Bronchial epithelial cell (primary cell): ENCODE measurements at regions not wholly inside any gene's neighbourhood (a gene's known extent, or its start where the extent isn't known, plus 50 kb on each side); places are given as distances from the start of the nearest gene placed in this dataset.
"Not testable (repeated sequence)": the region's sequence is repeated elsewhere in the genome, so short reads cannot be mapped to it uniquely, and the experiment has no call there.

ENCODE experiments used
- DNase-seq: peaks from one replicate; pipeline ENCODE4 v3.0.0-alpha.2; 2010; ENCODE audit warnings: low read depth
- FAIRE-seq: peaks from 2 replicates; lab custom pipeline; 2011; peaks lifted over from hg19 to GRCh38; lab: Jason Lieb, UNC
- H3K27me3 ChIP-seq: 2 replicates; pipeline ENCODE4 v1.5.1; 2011; ENCODE audit warnings: low read length; ENCODE audit not compliant: control insufficient read depth, insufficient read depth
- H3K36me3 ChIP-seq: 2 replicates; pipeline ENCODE4 v1.5.1; 2011; ENCODE audit warnings: low read length; ENCODE audit not compliant: control insufficient read depth, insufficient read depth
- H3K4me3 ChIP-seq: 2 replicates; pipeline ENCODE4 v1.5.1; 2011; ENCODE audit warnings: mild to moderate bottlenecking, low read depth, low read length, control low read depth
- TF ChIP-seq, protein P1 (sequence below): IDR thresholded peaks from 2 replicates; pipeline ENCODE4 v1.5.1; 2011; ENCODE audit warnings: mild to moderate bottlenecking, moderate library complexity, low read length, control low read depth, inconsistent platforms; ENCODE audit not compliant: insufficient read depth, severe bottlenecking

DNA sequence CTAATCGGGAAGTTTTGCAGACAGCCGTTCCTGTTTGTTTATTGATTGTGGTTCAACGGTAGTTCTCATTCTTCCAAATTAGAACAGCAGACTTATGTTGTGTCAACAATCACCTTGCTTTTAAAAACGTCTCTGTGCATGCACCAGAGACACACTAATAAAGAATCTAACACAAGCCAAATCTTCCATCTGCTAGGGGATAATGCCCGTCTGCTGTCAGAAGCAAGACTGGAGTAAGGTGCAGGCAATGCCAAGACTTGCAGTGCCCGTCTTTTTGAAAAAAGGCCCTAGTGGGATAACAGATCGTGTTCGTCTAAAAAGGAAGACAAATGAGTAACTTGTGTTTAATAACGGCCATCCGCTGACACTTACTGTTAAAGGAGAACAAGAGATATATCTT is 158.4 kb downstream of the KCNJ2 start:
- no peaks in the 10 kb centered on the region for H3K27me3 ChIP-seq
- no peaks in the 10 kb centered on the region for H3K36me3 ChIP-seq
- TF ChIP-seq, protein P1, sequence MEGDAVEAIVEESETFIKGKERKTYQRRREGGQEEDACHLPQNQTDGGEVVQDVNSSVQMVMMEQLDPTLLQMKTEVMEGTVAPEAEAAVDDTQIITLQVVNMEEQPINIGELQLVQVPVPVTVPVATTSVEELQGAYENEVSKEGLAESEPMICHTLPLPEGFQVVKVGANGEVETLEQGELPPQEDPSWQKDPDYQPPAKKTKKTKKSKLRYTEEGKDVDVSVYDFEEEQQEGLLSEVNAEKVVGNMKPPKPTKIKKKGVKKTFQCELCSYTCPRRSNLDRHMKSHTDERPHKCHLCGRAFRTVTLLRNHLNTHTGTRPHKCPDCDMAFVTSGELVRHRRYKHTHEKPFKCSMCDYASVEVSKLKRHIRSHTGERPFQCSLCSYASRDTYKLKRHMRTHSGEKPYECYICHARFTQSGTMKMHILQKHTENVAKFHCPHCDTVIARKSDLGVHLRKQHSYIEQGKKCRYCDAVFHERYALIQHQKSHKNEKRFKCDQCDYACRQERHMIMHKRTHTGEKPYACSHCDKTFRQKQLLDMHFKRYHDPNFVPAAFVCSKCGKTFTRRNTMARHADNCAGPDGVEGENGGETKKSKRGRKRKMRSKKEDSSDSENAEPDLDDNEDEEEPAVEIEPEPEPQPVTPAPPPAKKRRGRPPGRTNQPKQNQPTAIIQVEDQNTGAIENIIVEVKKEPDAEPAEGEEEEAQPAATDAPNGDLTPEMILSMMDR, result no peak
- DNase-seq, result no peak
- FAIRE-seq, result peak; percentile 36
- no peak overlapping the region for H3K4me3 ChIP-seq

DNA sequence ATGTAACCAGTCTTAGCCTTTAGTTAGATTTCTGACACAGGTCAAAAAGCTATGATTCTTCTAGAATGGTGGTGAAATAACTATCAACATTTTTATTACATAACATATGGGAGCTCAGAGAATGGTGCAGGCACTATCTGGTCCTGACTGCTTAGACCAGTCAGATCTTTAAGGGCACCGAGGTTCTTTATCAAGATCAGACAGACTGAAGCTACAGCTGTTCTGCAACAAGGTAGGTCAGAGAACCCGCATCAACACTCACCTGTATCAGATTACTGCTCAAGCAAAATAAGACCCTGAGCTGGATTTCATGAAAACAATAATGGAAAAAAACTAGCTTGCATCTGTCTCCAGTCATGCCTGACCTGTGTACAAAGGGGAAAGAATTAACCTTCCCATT is 160.4 kb downstream of the KCNJ2 start:
- TF ChIP-seq, protein P1, result no peak
- no peak for FAIRE-seq
- no peak overlapping the region for H3K4me3 ChIP-seq
- DNase-seq, result no peak
- no peaks in the 10 kb centered on the region for H3K36me3 ChIP-seq
- H3K27me3 ChIP-seq, result no peaks in the 10 kb centered on the region

DNA sequence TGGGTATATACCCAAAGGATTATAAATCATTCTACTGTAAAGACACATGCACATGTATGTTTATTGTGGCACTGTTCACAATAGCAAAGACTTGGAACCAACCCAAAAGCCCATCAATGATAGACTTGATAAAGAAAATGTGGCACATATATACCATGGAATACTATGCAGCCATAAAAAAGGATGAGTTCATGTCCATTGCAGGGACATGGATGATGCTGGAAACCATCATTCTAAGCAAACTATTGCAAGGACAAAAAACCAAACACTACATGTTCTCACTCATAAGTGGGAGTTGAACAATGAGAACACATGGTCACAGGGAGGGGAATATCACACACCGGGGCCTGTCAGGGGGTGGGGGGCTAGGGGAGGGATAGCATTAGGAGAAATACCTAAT is 161.7 kb downstream of the KCNJ2 start:
- not testable (repeated sequence) for H3K4me3 ChIP-seq, DNase-seq, H3K36me3 ChIP-seq, H3K27me3 ChIP-seq, FAIRE-seq

DNA sequence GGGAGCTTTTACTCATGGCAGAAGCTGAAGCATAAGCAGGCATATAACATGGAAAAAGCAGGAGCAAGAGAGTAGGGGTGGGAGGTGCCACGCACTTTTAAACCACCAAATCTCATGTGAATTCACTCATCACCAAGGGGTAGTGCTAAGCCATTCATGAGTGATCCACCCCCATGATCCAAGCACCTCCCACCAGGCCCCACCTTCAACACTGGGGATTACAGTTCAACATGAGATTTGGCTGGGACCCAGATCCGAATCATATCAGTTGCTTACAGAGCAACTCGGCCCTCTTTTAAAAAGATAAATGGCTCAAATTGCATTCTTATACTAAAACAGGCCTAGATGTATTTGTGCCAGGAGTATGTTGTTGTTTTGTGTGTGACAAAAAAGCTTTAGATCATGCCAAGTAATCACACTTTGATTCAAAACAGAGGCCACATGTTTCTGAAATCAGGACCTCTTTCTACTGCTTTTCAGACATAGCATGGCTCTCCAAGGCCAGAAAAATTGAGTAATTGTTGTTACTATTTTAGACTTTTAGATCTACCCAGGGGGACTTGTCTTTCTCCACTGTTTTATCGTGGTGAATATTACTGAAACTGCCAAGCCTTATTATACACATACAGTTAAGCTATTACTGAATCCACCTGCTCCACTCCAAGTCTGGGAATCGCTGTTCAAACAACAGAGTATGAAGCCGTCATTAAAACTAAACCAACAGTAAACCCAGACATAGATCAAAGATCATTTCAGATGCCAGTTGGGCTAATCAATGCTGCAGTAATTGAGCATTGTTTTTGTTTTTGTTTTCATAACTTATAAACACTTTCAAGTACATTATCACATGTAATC is 163.3 kb downstream of the KCNJ2 start:
- Histone ChIP-seq H3K36me3 (no peaks in the 10 kb centered on the region), H3K4me3 (no peak overlapping the region), H3K27me3 (no peaks in the 10 kb centered on the region)
- FAIRE-seq (no peak), DNase-seq (no peak)
- TF ChIP-seq, protein P1, result no peak

DNA sequence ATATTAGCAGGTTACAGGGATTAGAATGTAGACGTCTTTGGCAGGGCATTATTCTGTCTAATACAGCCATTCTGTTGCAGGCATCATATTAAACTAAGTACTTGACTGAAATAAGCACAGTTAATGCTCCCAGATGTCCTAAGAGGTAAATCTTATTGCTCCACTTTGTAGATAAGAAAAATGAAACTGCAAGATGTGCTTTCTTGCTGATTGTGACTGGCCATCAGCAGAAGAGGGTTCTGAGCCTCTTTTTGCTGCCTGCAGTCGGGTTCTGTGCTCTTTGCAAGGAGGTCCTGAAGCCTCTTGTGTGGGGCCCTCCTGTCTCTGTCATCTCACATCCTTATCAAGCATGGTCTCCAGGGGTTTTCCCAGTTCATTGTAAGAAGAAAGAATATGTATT is 167.1 kb downstream of the KCNJ2 start:
- TF ChIP-seq, protein P1, result no peak
- DNase-seq, result no peak
- H3K27me3 ChIP-seq, result no peaks in the 10 kb centered on the region
- no peak overlapping the region for H3K4me3 ChIP-seq
- FAIRE-seq, result no peak
- H3K36me3 ChIP-seq, result no peaks in the 10 kb centered on the region

DNA sequence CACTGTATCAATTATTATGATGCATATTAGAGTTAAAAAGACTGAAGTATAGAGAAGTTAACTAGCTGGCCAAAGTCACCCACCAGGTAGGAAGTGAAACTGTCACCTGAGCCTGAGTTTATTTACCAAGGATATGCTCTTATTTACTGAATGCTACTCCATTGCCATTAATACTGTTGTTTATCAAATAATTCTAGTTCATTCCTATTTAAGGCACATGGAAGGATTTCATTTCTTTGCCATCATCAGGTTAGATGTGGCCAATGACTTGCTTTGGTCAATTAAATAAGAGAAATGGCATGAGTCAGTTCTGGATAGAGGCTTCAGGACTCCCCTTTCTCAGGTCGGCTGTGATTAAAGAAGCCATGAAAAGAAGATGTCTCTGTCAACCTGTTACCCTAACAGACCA is 169.6 kb downstream of the KCNJ2 start:
- FAIRE-seq, result no peak
- TF ChIP-seq, protein P1, result no peak
- H3K4me3 ChIP-seq, result no peak overlapping the region
- DNase-seq, result no peak
- no peaks in the 10 kb centered on the region for H3K36me3 ChIP-seq
- no peaks in the 10 kb centered on the region for H3K27me3 ChIP-seq
